NCI-H526 treated with DMSO at 0.1 percent for 48 hours (cell line): ENCODE measurements at regions not wholly inside any gene's neighbourhood (a gene's known extent, or its start where the extent isn't known, plus 50 kb on each side); places are given as distances from the start of the nearest gene placed in this dataset.
"Not testable (repeated sequence)": the region's sequence is repeated elsewhere in the genome, so short reads cannot be mapped to it uniquely, and the experiment has no call there.

Experiments used
- DNase-seq: peaks from one replicate; lab custom pipeline; 2025; lab: John Stamatoyannopoulos, UW

DNA sequence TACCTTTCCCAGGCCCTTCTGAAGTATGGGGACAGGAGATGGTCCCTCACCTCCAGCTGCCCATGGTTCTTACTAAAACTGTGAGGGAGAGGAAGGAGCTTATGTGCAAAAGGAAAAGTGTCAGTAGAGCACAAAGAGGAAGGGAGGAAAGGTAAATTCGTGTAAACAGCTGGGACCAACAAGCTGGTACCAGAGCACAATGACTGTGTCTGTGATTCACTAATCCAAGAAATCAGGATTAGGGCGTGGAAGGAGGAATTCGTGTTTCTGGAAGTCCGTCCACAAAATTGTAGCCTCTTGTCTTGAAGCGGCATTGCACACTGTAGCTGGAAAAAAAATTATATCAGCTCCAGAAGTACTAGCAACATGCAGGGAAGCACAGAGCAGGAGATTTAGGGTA lies 129.0 kb upstream of the RREB1 start:
- no peak for DNase-seq

DNA sequence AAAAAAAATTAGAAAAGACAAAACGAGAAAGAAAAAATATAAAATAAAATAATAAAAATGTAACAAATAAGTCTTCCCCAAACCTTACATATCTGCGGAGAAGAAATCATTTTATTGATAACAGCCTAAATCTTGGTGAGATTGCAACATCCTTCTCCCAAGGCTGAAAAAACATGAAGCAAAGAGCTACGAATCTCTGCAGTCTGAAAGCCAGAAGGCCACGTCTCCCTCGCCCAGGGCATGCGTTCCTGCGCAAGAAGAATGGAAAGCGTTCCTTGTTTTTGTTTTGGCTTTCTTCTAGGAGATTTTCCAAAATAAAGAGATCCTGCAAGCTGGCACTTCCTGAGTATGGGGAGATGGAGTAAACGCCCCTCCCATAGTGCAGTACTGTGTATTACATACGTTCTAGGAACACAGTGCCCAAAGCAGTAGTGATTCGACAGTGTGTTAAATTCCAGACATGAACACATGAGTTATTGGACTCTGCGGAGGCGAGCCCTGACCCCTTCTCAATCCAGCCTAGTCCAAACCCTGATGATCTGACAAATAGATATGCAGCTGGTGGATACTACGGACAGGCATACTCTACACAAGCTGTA lies 126.7 kb upstream of the RREB1 start:
- no peak for DNase-seq

DNA sequence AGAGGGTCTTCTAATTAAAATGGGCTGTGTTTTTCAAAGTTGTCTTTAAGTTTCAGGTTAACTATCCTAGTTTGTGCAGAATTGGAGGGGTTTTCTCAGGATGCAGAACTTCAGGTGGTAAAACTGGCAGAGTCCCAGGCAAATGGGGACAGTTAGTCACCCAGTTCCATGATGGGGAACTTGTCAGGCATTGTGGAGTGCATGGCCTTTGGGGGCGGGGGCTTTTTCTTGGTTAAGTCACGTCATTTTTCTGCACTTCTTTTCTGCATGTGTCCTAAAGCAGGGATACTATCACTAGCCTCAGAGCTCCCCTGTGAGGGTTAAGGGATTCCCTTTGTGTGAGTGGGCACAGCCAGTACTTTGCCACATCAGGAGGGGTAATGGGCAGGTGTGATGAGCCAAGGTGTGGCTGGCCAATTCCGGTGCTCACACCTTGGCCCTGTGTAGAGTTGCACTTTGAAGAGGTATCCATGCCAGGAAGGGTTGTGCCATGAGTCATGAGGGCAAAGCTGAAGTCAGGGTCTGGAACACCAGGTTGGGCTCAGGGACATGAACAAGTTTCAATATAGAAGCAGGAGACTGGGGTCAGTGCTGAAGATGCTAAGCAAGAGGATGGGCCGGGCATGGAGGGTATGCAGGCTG lies 126.0 kb upstream of the RREB1 start:
- DNase-seq, result no peak

DNA sequence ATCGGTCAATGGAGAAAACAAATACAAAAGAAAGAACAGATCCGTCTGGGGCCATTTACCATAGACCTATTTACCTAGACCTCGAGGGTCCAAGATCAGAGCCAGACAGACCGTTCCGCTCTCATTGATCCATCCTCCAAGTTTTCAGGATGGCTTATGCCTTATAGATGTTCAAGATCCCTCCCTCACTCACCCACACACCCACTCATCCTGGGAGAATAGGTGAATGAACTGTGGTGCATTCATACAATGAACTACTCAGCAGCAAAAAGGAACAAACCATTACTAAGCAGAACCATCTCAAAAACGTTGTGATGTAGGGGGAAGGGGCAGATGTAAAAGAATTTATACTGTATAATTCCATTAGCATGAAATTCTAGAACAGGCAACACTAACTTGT lies 125.1 kb upstream of the RREB1 start:
- DNase-seq, result no peak

DNA sequence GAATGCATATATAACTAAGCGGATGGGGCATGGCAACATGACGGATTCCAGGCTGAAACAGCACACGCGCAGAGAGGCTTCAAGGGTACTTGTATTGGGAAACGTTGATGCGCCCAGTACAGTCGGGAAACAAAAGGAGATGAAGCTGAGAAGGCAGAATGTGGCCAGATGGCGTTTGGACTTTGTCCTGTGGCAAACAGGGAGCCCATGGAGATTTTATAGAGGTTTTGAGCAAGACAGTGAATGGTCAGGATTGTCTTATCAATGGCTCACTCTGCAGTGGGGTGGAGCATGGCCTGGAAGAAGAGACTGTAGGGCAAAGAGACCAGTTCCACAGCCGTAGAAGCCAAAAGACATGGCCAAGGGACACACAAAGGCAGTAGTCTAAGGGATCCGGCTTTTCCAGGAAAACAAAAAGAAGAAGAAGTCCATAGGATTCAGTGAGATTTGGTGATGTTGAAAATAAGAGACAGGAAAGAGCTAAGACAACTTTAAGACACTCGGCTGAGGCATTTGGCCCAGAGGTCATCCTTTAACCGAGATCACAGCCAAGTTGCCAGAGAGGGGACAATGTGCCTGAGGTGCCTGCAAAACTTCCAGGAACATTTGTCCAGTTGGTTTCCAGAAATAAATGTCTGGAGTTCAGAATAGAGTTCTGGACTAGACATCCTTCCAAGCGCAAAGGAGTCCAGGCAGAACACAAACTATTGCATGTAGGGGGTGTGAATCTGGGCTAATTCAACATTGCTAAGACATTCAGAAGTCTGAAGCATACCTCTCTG lies 123.0 kb upstream of the RREB1 start:
- no peak for DNase-seq

DNA sequence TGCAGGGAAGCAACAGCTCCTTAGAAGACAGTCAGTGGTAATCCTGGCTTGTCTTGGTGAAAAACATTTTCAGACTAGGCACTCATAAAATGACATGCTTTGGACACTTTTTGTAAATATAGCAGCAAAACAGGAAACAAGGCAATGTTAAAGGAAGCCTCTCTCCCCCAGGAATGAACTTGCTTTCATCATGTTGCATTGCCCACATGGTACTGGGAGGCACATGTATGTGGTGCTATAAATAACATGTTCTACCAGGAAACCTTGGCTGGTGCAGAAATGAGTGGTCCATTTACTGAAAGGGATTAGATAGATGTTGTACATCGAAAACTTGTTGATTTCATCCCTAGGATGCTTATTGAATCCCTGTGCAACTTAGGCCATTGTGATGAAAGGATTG lies 121.4 kb upstream of the RREB1 start:
- DNase-seq, result no peak

DNA sequence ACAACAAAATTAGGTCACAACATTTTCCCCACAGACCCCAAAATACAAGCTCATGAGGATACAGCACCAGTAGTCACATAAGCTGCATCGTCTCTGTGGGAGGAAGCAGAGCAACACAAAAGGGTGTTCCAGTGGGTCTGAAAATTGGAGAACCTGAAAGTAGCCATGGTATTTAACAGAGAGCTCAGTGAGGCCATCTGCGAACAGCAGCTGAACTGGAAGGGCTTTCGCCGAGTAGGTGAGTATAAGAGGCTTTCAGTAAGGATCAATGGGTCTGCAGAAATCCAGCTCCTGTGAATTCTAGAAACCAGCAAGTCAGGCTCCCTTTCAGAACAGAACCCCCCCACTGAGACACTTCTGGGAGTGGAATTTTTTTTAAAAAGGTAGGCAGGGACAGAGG lies 120.0 kb upstream of the RREB1 start:
- DNase-seq, result no peak

DNA sequence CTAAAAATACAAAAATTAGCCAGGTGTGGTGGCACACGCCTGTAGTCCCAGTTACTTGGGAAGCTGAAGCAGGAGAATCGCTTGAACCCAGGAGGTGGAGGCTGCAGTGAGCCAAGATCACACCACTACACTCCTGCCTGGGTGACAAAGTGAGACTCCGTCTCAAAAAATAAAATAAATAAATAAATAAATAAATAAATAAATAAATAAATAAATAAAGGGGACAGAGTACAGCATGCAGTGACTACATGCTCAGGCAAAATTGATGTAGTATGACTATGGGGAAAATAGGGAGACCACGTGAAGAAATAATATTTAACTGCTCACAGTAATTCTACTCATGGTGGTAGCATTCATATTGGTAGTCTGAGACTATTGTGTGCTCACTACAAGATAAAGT lies 117.7 kb upstream of the RREB1 start:
- DNase-seq, result not testable (repeated sequence)

DNA sequence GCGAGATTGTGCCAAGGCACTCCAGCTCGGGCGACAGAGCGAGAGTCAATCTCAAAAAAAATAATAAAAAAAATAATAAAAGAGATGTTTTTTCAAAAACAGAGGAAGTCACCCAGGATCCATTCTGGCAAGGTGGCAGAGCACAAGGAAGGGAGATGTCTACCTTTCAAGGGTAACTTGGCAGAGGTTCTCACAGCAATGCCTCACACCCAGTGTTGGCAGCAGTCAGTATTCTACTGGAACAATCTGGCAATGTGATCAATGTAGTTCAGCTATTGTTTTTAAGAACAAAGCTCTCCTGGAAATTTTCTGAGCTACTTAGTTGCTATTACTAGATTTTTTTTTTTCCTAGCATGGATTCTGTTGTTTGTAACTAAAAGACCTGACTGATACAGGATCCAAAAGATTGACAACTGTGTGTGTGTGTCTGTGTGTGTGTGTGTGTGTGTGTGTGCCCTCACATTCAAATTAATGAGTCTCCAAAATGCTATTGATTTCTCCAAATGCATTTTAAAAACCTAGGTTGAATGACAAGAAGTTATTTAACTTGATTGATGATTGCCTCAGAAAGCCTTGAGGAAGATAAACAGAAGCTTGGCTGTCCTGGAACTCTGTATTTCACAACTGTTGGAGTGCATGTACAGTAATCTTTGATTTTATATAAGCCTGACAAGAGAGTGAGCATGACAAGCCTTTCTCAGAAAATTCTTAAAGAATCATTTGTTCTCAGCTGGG lies 114.1 kb upstream of the RREB1 start:
- DNase-seq, result no peak

DNA sequence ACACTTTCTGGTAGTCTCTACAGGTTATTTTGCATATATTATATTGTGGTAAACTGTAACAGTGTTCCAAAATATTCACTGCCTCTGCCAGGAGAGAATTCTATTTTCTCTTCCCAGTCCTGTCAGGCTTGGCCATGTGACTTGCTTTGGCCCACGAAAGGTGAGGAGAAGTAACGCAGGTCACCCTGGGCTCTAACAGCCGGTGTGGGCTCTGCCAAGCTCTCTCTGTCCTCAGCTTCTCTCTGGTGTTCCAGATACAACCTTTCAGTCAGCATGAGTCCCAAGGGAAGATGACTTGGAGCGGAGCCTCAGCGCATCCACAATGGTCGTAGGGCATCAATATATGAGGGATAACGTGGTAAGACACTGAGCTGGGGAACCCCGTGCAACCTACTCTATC lies 113.0 kb upstream of the RREB1 start:
- DNase-seq, result peak; percentile 77

DNA sequence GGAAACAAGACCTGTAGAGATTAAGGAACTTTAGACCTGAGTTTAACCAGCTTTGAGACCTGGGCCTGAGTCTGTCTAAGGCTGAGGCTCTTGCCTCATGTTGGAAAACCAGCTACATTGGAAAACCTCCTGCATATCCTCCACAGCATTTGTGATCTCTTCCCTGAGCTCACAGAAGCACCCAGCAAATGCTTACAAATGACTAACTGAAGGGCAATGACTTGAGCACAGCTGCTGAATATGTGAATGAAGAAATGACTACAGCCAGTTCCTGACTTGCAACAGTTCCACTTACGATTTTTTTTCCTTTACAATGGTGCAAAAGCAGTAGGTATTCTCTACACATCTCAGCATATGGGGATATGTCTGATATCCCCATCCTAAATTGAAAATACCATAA lies 112.4 kb upstream of the RREB1 start:
- DNase-seq, result no peak

DNA sequence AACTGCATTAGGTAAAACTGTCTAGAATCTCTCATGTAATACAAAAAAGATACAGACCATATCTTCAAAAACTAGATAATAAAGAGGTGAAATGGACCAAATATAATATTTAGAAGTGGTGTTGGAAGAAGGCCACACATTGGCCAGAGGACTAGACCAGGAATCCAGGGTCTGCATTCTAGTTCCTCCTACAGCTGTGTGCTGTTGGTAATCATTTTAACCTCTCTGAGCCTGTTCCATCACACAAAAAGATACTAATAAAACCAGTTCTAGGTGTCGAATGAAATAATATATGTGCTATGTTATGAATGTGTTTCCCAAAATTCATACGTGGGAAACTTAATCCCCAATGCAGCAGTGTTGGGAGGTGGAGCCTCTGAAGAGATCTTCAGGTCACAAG lies 111.6 kb upstream of the RREB1 start:
- no peak for DNase-seq

DNA sequence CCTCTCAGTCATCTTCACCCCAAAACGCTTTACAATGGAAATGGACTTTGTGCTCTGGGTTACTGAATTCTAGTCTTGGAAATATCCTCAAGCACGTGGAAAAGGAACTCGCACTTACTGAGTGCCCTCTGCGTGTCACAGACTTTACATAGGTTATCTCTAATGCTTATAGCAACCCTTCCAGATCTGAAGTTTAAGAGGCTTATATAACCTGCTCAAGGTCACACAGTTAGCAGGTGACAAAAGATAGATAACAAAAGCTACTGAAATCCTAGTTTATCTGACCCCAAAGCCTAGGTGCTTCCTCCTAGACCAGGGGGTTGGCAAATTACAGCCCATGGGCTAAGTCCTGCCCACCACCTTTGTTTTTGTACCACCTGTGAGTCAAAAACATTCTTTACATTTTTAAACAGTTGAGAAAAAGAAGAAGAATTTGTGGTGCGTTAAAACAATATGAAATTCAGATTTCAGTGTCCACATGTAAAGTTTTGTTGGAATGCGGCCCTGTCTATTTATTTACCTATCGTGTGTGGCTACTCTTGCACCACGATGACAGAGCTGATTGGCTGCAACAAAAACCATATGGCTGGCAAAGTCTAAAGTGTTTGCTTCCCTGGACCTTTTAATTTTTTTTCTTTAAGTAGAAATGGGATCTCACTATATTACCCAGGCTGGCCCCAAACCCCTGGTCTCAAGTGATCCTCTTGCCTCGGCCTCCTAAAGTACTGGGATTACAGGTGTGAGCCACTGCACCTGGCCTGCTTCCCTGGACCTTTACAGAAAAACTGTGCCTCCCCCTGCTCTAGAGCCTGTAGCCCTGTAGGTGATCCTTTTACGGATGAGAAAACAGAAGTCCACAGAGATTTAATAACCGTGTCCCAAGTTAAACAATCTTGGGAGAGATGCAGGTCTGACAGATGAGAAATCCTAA lies 110.2 kb upstream of the RREB1 start:
- no peak for DNase-seq

DNA sequence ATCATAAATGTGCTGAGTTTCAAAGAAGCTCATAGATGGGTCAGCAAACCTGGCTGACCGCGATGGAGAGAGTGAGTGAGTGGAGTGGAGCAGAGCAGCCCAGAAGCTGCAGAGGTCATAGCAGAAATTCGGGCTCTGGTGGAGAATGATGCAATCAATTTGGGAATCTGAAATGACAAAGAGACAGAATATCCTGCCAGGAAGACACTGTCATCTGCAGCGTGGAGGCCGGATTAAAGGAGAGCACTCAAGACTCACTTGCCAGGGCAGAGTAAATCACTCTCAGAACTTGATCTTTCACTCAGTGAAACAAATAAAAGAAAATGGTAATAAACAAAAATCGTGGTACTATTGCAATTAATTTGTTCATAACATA lies 109.6 kb upstream of the RREB1 start:
- no peak for DNase-seq

DNA sequence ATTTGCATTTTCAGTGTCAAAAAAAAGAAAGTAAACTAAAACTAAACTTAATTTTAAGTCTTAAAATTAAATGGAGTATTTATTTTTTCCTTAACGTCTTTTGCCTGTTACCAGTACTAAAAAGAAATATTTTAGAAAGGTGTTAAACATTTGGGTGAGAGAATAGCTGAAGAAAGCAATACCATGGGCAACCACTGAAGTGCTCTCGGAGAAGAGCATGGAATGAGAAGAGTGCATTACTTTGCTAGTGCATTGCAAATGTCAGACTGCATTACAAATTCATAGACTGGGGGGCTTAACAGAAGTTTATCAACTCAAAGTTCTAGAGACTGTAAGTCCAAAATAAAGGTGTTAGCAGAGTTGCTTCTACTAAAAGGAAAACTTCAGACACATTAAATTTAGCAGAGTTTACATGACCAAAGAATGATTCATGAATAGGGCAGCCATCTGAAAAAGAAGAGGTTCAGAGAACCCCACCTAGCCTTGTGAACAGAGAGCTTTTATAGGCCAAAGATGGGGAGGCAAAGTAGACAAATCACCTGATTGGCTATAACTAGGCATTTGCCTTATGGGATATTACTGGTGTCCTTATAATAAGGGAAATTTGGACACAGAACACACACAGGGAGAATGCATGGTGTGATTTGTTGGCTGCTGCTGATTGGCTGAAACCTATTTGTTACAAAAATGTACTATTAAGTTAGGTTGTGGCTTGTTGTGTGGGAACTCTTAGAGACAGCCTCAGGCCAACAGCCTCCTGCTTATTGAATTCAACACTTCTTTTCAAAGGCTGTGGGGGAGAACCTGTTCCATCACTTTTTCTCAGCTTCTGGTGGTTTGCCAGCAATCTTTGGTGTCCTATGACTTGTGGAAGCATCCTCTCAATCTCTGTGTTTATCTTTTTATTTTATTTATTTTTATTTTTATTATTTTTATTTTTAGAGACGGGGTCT lies 106.7 kb upstream of the RREB1 start:
- no peak for DNase-seq

DNA sequence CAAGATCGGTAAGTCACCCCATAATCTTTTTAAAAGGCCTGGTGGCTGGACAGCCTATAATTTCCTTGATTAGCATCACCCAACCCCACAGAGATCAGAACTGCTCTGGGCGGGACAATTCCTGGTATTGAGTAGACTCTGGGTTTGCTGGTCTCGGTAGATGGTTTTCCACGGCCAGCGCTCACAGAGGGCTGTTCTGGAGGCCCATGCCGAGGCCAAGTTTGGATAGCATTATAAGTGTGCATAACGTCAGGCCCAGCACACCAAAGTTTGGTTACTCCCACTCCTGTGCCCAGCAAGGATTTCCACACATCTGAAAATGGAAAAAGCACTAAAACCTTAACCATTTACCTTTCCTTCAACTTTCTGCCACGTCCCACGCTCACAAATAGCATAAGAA lies 104.7 kb upstream of the RREB1 start:
- no peak for DNase-seq

DNA sequence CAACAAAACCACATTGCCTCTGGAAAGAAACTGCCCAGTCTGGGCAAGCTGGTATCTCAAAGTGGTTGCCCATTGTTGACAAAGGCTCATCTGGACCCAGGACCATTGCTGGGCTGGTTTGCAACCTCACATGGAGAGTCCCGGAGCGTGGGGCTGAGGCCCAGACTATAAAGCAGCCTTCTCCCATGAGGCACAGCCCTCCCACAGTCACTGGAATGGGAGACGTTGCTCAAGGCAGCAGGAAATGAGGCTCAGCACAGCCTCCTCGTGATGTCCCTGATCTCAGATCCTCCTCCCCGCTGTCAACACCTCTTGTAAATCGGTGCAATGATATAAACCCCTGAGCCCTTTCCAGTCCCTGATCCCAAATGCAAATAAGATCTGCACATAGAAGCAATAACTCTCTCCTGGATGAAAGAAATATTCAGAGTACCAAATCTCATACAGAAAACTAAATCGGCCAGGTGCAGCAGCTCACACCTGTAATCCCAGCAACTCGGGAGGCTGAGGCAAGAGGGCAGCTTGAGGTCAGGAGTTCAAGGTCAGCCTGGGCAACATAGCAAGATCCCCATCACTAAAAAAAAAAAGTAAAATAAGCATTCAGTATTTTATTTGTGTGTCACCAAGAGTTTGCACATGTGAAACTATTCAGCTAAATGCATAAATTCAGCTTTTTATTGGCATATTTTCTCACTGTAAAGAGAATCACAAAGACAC lies 103.0 kb upstream of the RREB1 start:
- peak; percentile 35 for DNase-seq

DNA sequence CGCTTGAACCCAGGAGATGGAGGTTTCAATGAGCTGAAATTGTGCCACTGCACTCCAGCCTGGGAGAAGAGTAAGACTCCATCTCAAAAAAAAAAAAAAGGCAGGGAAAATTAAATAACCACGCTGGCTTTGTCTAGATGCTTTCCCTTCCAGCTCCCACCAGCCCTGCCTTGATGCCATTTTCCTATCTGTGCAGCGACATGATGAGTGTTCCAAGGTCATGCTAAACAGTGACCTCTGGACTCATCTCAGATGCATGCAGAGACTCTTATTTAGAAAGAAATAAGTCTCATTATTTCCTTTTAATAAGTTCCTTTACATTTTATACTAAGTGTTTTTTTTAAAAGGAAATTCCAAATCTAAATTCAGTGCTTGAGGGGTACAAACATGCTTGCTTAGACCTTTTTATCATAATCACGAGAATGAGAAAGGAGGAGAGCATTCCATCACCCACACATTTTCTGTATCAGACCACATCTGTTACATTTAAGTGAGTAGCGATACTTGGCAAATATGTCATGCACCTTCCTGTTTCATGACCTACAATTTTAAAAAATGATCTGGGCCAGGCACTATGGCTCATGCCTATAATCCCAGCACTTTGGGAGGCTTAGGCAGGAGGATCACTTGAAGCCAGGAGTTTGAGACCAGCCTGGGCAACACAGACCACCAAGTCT lies 101.1 kb upstream of the RREB1 start:
- no peak for DNase-seq

DNA sequence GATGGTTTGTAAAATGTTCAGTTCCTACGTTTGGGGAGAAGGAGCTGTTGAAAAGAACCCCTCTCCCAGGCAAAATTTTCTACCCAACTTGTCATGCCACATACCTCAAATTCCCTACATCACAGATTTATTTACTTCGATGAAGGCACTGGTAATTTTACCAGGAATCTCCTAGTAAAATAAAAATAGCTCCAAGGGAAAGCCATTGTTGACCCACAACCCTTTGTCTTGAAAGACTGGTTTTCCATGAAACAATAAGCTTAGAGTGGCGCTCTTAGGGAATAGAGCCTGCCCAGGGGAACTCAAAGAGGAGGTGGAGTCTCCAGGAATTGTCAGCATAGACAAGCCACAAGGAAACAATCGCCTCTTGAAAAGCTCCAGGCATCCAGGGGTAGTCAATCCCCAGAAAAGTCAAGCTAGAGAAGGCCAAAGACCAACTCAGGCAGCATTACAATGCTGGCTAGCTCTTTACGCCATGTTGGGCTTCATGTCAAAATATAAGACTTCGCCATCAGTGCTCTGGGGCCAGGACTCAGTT lies 99.2 kb upstream of the RREB1 start:
- DNase-seq, result no peak
